ENCODE measurements at regions not wholly inside any gene's neighbourhood (a gene's known extent, or its start where the extent isn't known, plus 50 kb on each side); places are given as distances from the start of the nearest gene placed in this dataset.

GRCh38 chr12:126397660-126398059 is 1332.4 kb downstream of the AACS start:
- DNase-seq (no peak), ATAC-seq (ENCODE audit: low read depth) (no peak)
- H3K4me3 Mint-ChIP-seq = no peak overlapping the region
- no peaks in the 10 kb centered on the region for H3K36me3 Mint-ChIP-seq (ENCODE audit: low read depth)
- intact Hi-C loops (cut with micrococcal nuclease) = no loop called here
- H3K4me1 Mint-ChIP-seq = no peaks in the 10 kb centered on the region
- peaks cover 8% of the 10 kb centered on the region for H3K9me3 Mint-ChIP-seq
- no peak overlapping the region for H3K27ac Mint-ChIP-seq
- no peak for TF ChIP-seq CTCF (IDR thresholded peaks at IDR 0.05)
- no peaks in the 10 kb centered on the region for H3K27me3 Mint-ChIP-seq
- ChIA-PET POLR2A (no interaction called here), CTCF (no interaction called here)

- H3K4me1 Mint-ChIP-seq = no peaks in the 10 kb centered on the region
- DNase-seq (no peak), ATAC-seq (ENCODE audit: low read depth) (no peak)
- H3K36me3 Mint-ChIP-seq (ENCODE audit: low read depth) = no peaks in the 10 kb centered on the region
- H3K27me3 Mint-ChIP-seq = no peaks in the 10 kb centered on the region
- ChIA-PET CTCF (no interaction called here), POLR2A (no interaction called here)
- intact Hi-C loops (cut with micrococcal nuclease) = no loop called here
- no peak overlapping the region for H3K27ac Mint-ChIP-seq
- H3K4me3 Mint-ChIP-seq = no peak overlapping the region
- H3K9me3 Mint-ChIP-seq = peaks cover 8% of the 10 kb centered on the region
- TF ChIP-seq CTCF (IDR thresholded peaks at IDR 0.05) = no peak
Observed at GRCh38 chr12:126400831-126401230, 1335.6 kb downstream of the AACS start.

- Mint-ChIP-seq H3K9me3 (peaks cover 6% of the 10 kb centered on the region), H3K4me3 (no peak overlapping the region), H3K27ac (no peak overlapping the region), H3K36me3 (ENCODE audit: low read depth) (no peaks in the 10 kb centered on the region), H3K27me3 (no peaks in the 10 kb centered on the region), H3K4me1 (no peaks in the 10 kb centered on the region)
- TF ChIP-seq CTCF (IDR thresholded peaks at IDR 0.05) = no peak
- ChIA-PET POLR2A (no interaction called here), CTCF (no interaction called here)
- ATAC-seq (ENCODE audit: low read depth) (no peak), DNase-seq (no peak)
- intact Hi-C loops (cut with micrococcal nuclease) = no loop called here
Observed at GRCh38 chr12:126404293-126404881, 1339.2 kb downstream of the AACS start.

GRCh38 chr12:126418400-126418799 is 1353.2 kb downstream of the AACS start:
- no peak for DNase-seq
- Mint-ChIP-seq H3K27me3 (no peaks in the 10 kb centered on the region), H3K4me3 (no peak overlapping the region), H3K36me3 (ENCODE audit: low read depth) (no peaks in the 10 kb centered on the region), H3K4me1 (no peaks in the 10 kb centered on the region), H3K27ac (no peak overlapping the region), H3K9me3 (peaks cover 4% of the 10 kb centered on the region)
- intact Hi-C loops (cut with micrococcal nuclease) = no loop called here
- ChIA-PET POLR2A (no interaction called here), CTCF (no interaction called here)
- ATAC-seq (ENCODE audit: low read depth) = no peak
- TF ChIP-seq CTCF (IDR thresholded peaks at IDR 0.05) = no peak

GRCh38 chr12:126419131-126419530 is 1353.9 kb downstream of the AACS start:
- no peaks in the 10 kb centered on the region for H3K4me1 Mint-ChIP-seq
- ChIA-PET POLR2A (no interaction called here), CTCF (no interaction called here)
- no peaks in the 10 kb centered on the region for H3K36me3 Mint-ChIP-seq (ENCODE audit: low read depth)
- DNase-seq (no peak), ATAC-seq (ENCODE audit: low read depth) (no peak)
- H3K4me3 Mint-ChIP-seq = no peak overlapping the region
- TF ChIP-seq CTCF (IDR thresholded peaks at IDR 0.05) = no peak
- no peak overlapping the region for H3K27ac Mint-ChIP-seq
- intact Hi-C loops (cut with micrococcal nuclease) = no loop called here
- H3K9me3 Mint-ChIP-seq = peaks cover 4% of the 10 kb centered on the region
- H3K27me3 Mint-ChIP-seq = no peaks in the 10 kb centered on the region

All from activated B cell treated with CpG ODN at 0.5 μM for 24 hours (primary cell).